Vagina (tissue), 2 donors: ENCODE measurements at regions not wholly inside any gene's neighbourhood (a gene's known extent, or its start where the extent isn't known, plus 50 kb on each side); places are given as distances from the start of the nearest gene placed in this dataset.

Experiments used
- POLR2AphosphoS5 ChIP-seq, 2 donors: sonication (generic); formaldehyde crosslinking; IDR thresholded peaks; one replicate each; pipeline ENCODE4 v1.9.0; 2017; ENCODE audit warnings: antibody characterized with exemption in 2 of 2, mild to moderate bottlenecking in 2 of 2, low read depth in 1 of 2; ENCODE audit not compliant: insufficient read depth in 1 of 2
- TF ChIP-seq, protein P1 (sequence below), 3 experiments: fragments of 450-650 bp in 2 of 3; fragments of 200-600 bp in 1 of 3; sonication (generic) in 1 of 3; IDR thresholded peaks; one replicate each; pipeline ENCODE4 v1.5.1; 2017 to 2019; ENCODE audit warnings: antibody characterized with exemption in 3 of 3, mild to moderate bottlenecking in 2 of 3, moderate library complexity in 2 of 3

DNA sequence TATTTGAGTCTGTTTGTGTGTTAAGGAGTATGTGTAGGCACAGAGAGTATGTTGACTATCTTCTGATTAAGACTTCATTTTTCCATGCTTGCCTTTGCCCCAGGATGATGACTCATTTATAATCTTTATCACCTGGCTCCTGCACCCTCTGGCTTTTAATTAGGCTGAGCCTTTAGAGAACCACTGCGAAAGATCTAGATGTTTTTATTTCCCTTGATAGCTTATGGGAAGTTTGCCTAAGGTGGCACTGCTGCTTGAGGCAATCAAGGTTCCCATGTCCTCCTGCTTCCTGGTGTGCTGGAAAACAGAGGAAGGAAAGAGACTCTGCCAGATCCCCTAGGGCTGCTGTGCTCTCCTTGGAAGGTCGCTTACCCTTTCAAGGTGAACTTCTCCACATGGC is 114.6 kb downstream of the ARL4A start:
- TF ChIP-seq, protein P1, sequence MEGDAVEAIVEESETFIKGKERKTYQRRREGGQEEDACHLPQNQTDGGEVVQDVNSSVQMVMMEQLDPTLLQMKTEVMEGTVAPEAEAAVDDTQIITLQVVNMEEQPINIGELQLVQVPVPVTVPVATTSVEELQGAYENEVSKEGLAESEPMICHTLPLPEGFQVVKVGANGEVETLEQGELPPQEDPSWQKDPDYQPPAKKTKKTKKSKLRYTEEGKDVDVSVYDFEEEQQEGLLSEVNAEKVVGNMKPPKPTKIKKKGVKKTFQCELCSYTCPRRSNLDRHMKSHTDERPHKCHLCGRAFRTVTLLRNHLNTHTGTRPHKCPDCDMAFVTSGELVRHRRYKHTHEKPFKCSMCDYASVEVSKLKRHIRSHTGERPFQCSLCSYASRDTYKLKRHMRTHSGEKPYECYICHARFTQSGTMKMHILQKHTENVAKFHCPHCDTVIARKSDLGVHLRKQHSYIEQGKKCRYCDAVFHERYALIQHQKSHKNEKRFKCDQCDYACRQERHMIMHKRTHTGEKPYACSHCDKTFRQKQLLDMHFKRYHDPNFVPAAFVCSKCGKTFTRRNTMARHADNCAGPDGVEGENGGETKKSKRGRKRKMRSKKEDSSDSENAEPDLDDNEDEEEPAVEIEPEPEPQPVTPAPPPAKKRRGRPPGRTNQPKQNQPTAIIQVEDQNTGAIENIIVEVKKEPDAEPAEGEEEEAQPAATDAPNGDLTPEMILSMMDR (IDR thresholded peaks at IDR 0.05): no peak
- TF ChIP-seq POLR2AphosphoS5 (IDR thresholded peaks at IDR 0.05; ENCODE audit: insufficient read depth in 1 of 2, low read depth in 1 of 2): no peak
